GM04504 (cell line): ENCODE measurements at regions not wholly inside any gene's neighbourhood (a gene's known extent, or its start where the extent isn't known, plus 50 kb on each side); places are given as distances from the start of the nearest gene placed in this dataset.
"Not testable (repeated sequence)": the region's sequence is repeated elsewhere in the genome, so short reads cannot be mapped to it uniquely, and the experiment has no call there.

Experiments
- DNase-seq: peaks from one replicate; pipeline ENCODE4 v3.0.0-alpha.2; 2012; ENCODE audit warnings: low read depth

DNA sequence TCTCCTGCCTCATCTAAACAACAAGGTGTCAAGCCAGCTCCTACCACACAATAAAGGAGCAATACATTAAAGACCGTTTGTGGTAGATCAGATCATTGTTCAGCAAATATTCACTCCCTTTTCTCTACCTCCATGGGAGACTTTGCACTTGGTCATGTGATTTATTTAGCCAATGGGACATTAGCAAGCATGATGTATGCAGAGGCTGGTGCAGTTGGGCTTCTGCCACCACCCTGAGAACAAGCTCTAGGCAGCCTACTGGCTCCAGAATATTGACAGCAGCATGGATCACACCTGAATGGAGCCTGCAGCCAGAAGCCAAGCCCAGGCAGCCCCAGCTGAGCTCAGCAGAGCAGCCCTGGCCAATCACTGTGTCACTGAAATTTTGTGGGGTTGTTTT is 99.4 kb upstream of the UBE2E2 start:
- DNase-seq: no peak

GRCh38 chr3:23105048-23105447 is 98.1 kb upstream of the UBE2E2 start:
- DNase-seq: no peak

DNA sequence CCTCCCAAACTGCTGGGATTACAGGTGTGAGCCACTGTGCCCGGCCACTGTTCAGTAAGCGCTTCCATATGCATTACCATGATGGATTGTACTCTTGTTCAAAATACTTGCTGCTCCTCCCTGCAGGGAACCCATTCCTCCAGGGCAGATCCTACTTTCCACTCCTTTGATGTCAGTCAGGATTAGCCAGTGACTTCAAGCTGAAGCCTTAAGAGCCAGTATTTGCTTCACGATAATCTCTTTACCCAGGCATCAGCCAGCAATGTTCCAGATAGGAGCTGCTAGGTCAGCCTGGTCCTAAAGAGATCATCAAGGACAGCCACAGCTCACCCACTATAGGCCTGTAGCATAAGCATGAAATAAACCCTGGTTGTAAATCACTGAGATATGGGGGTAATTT is 96.5 kb upstream of the UBE2E2 start:
- no peak for DNase-seq

DNA sequence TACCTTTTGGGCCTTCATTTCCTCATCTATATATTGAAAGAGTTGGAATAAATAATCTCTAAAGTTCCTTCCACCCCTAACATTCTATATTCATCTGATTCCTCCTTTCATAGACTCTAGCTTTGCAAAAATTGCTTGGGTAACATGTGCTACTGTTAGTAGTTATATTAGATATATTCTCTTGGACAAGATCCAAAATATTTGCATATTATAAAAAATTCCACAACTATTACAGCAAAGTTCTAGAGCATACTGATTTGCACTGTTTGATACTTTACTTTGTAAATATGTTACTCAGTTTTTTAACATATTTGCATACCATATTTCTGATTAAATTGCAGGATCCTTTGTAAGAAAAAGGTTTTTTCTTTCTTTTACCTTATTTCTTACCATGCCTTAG is 95.9 kb upstream of the UBE2E2 start:
- no peak for DNase-seq

GRCh38 chr3:23108451-23109057 is 94.6 kb upstream of the UBE2E2 start:
- DNase-seq: no peak

DNA sequence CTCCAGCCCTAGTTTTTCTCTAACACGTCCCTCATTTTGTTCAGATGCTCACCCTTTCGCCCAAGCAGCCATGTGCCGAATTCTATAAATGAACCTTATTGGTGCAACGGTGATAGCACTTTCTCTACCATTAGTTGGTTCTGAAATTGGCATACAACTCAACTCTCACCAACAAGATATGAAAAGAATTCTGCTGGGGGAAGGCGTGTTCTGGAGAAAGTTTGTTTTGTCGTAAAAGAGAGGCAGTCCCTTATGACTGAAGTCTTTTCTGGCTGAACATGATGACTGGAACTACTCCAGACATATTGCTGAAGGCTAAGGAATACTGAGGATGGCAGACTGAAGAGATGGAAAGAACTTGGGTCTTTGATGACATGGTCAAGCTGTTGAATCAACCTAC is 91.8 kb upstream of the UBE2E2 start:
- DNase-seq: no peak

- DNase-seq: no peak
These were observed 91.3 kb upstream of the UBE2E2 start for GRCh38 chr3:23111797-23112196.

DNA sequence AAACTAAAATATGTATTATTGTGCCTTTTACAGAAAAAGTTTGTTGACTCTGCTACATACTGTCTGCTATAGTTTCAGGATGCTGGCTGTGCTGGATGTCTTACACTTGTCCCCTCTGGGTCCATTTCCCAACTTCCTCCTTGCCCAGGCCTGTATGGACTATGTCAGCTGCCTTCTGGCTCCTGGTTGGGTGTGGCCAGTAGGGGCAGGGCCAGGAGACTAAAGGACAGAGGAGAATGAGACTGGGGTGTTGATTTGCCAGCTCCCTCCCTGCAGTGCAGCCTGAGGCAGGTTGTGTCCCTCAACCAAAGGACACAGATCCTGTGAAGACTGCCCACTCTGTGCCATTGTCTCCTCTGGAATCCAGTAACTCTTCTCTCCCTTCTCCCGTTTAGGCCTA is 90.6 kb upstream of the UBE2E2 start:
- DNase-seq: no peak

DNA sequence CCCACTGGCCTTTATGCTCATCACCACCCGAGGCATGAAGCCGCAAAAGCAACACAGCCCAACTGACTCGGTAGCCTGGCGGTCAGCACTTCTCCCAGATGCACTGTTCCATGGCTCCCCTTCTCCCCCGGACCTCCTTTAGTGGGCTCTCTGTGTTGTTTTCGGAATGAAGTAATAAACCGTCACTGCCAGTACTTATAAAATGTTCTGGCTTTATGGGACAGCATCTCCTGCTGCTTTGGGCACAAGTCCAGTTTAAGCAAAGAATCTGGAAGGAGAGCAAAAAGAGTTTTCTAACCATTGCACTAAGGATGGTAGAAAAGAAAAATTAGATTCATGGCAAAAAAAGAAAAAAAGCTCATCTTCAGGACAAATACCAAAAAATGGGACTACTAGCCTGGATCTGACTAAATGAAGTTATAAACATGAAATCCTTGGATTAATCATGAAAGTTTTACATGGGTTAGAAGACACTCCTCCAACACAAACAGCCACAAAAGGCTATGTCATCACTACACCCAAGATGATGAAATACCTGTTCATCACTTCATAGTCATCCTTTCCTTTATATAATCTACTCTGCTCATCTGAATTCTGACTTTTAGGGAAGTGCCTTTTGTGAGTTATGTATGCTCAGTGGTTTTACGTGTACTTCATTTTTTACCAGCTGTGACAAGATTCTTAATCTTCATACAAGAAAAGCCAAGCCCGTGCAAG is 89.5 kb upstream of the UBE2E2 start:
- DNase-seq: no peak

DNA sequence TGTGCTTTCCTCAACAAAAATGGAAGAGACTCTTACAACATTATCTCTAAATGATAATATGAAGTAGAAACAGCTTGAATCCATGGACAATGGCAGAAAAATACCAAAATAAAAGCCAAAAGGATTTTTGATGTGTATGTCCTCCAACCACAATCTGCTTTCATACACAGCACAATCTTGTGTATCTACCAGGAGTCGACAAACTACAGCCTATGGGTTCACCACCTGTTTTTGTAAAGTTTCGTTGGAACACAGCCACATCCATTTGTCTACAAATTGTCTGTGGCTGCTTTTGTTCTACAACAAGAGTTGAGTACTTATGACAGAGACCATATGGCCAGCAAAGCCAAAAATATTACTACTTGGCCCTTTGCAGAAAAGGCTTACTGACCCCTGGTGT is 88.7 kb upstream of the UBE2E2 start:
- DNase-seq: no peak

- DNase-seq: no peak
These were observed 87.8 kb upstream of the UBE2E2 start for GRCh38 chr3:23115171-23115877.

- no peak for DNase-seq
These were observed 86.9 kb upstream of the UBE2E2 start for GRCh38 chr3:23116081-23116837.

DNA sequence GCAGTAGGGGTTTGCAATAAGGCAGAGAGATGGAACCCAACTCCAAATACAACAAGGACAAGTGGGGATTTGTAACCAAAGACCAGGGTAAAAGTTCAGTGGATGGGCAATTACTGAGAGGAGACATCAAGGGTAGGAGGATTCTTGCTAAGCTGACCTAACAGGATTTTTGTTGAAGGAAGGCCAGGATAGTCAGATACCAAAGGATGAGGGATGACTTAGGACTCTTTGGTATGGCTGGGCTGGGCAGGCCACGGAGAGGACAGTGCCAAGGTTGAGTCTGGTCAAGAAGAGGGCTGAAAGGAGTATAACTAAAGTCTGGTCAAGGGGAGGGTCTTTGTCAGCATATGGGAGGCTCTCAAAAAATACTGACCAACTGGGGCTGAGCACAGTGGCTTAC is 85.3 kb upstream of the UBE2E2 start:
- no peak for DNase-seq

DNA sequence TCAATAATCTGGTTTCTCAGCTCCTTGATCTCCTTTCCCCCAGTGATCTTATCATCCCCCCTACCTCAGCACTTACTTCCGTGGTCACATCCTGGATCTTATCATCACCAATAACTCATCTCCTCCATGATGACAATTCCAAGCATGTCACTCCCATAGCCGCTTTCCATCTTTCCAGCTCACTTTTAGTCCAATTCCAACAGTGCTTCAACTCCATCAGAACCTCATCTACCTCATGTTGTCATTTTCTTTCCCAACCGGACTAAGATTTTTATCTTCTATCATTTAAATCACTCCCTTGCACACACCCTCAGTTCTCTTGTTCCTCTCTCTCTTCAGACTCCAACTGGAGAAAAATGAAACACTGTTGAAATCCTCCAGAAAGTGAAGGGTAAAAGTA is 75.9 kb upstream of the UBE2E2 start:
- DNase-seq: no peak

- DNase-seq: no peak
These were observed 74.5 kb upstream of the UBE2E2 start for GRCh38 chr3:23128655-23129054.

- DNase-seq: no peak
These were observed 74.0 kb upstream of the UBE2E2 start for GRCh38 chr3:23129117-23129516.

DNA sequence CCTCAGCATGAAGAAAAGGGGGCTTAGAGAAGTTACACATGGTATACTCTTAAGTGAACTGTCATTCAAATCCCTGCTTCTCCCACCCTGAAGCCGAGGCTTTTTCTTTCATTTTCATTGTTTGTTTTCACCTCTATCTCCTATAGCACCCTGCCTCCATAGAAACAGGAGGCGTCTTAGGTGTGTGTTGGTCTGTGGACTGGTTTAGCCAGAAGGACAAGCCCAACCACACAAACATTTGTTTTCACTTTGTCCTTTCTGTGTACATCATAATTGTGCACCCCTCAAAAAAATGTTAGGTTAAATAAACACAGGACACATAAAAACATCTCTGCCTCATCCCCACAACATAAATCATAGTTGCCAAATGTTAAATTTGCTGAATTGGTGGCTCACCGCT is 73.3 kb upstream of the UBE2E2 start:
- peak; percentile 26 for DNase-seq

DNA sequence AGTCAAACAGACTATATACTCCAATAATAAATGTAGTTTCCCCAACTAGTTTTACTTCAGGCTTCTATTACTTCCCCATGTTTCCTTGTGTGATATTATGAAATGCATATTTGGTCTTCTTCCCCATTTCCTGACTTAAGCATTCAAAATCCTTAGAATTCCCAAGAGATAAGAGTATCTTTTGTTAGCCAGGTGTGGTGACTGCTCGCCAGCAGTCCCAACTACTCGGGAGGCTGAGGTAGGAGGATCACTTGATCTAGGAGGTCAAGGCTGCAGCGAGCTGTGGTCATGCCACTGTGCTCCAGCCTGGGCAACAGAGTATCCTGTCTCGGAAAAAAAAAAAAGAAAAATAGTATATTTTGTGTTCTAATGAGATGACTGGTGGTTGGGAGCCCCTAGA is 72.7 kb upstream of the UBE2E2 start:
- DNase-seq: no peak

- DNase-seq: no peak
These were observed 67.9 kb upstream of the UBE2E2 start for GRCh38 chr3:23135026-23135785.

- DNase-seq: no peak
These were observed 67.1 kb upstream of the UBE2E2 start for GRCh38 chr3:23136054-23136453.

DNA sequence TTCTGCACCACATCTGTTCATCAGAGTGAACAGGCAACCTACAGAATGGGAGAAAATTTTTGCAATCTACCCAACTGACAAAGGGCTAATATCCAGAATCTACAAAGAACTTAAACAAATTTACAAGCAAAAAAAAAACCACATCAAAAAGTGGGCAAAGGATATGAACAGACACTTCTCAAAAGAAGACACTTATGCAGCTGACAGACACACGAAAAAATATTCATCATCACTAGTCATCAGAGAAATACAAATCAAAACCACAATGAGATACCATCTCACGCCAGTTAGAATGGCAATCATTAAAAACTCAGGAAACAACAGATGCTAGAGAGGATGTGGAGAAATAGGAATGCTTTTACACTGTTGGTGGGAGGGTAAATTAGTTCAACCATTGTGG is 59.1 kb upstream of the UBE2E2 start:
- DNase-seq: not testable (repeated sequence)

DNA sequence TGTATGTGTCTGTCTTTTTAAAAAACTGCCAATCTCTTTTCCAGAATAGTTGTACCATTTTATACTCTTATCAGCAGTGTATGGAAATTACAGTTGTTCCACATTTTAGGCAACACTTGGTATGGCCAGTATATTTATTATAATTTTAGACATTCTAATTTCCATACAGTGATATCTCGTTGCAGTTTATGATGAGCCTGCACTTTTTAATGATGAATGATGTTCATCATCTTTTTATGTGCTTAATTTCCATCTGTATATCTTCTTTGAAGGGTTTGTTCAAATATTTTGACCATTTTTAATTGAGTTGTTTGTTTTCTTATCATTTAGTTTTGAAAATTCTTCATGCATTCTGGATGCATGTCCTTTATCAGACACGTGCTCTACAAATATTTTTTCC is 57.0 kb upstream of the UBE2E2 start:
- no peak for DNase-seq
